ENCODE measurements at regions not wholly inside any gene's neighbourhood (a gene's known extent, or its start where the extent isn't known, plus 50 kb on each side); places are given as distances from the start of the nearest gene placed in this dataset.

GRCh38 chr1:219317762-219318353 is 144.2 kb downstream of the LYPLAL1 start:
- H3K4me1 Mint-ChIP-seq (ENCODE audit: low read depth), result no peaks in the 10 kb centered on the region
- intact Hi-C loops (cut with DNase I, micrococcal nuclease), result no loop called here
- ChIA-PET CTCF (no interaction called here), POLR2A (no interaction called here)
- H3K9me3 ChIP-seq (ENCODE audit: control insufficient read depth in 1 of 2, insufficient read depth in 1 of 2, low read length in 2 of 2), result peaks cover 0 to 4% of the 10 kb centered on the region in 2 experiments
- H3K27ac ChIP-seq (ENCODE audit: low read depth in 1 of 2, low read length in 2 of 2), result no peak overlapping the region
- no peak overlapping the region for H3K4me3 ChIP-seq (ENCODE audit: low read length)
- no peaks in the 10 kb centered on the region for H3K4me1 ChIP-seq (ENCODE audit: insufficient read depth, low read length)
- no peak overlapping the region for H3K4me3 Mint-ChIP-seq
- H3K27me3 Mint-ChIP-seq, result no peaks in the 10 kb centered on the region
- H3K36me3 ChIP-seq (ENCODE audit: insufficient read depth, low read length), result no peaks in the 10 kb centered on the region
- no peak for ATAC-seq (ENCODE audit: poor library complexity)
- peaks cover 16% of the 10 kb centered on the region for H3K9me3 Mint-ChIP-seq
- no peaks in the 10 kb centered on the region for H3K36me3 Mint-ChIP-seq (ENCODE audit: low read depth)
- no peak overlapping the region for H3K27ac Mint-ChIP-seq
- no peaks in the 10 kb centered on the region for H3K27me3 ChIP-seq (ENCODE audit: control insufficient read depth in 1 of 2, insufficient read depth in 2 of 2, low read length in 2 of 2)
- DNase-seq, result no peak
- TF ChIP-seq CTCF (IDR thresholded peaks at IDR 0.05), result no peak

DNA sequence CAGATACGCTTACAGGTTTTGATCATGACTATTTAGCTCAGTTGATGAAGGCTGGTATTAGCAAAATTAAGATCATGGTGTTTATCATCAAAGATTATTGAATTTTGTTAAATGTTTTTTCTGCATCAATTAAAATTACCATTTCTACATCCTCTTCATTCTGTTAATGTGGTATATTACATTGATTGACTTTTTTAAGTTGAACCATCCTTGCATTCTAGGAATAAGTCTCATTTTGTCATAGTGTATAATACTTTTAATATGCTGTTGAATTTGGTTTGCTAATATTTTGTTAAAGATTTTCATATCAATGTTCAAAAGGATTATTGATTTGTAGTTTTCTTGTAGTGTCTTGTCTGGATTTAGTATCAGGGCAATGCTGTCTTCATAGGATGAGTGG is 142.4 kb downstream of the LYPLAL1 start:
- Mint-ChIP-seq H3K9me3 (peaks cover 18% of the 10 kb centered on the region), H3K27me3 (no peaks in the 10 kb centered on the region), H3K27ac (no peak overlapping the region), H3K36me3 (ENCODE audit: low read depth) (no peaks in the 10 kb centered on the region), H3K4me1 (ENCODE audit: low read depth) (no peaks in the 10 kb centered on the region), H3K4me3 (no peak overlapping the region)
- Histone ChIP-seq H3K36me3 (ENCODE audit: insufficient read depth, low read length) (no peaks in the 10 kb centered on the region), H3K27me3 (ENCODE audit: control insufficient read depth in 1 of 2, insufficient read depth in 2 of 2, low read length in 2 of 2) (no peaks in the 10 kb centered on the region), H3K4me1 (ENCODE audit: insufficient read depth, low read length) (no peaks in the 10 kb centered on the region), H3K4me3 (ENCODE audit: low read length) (no peak overlapping the region), H3K9me3 (ENCODE audit: control insufficient read depth in 1 of 2, insufficient read depth in 1 of 2, low read length in 2 of 2) (peaks cover 0 to 4% of the 10 kb centered on the region in 2 experiments), H3K27ac (ENCODE audit: low read depth in 1 of 2, low read length in 2 of 2) (no peak overlapping the region)
- intact Hi-C loops (cut with DNase I, micrococcal nuclease), result no loop called here
- ATAC-seq (ENCODE audit: poor library complexity), result no peak
- no peak for DNase-seq
- POLR2A ChIA-PET, result no interaction called here
- no peak for TF ChIP-seq CTCF (IDR thresholded peaks at IDR 0.05)
- CTCF ChIA-PET, result no interaction called here

DNA sequence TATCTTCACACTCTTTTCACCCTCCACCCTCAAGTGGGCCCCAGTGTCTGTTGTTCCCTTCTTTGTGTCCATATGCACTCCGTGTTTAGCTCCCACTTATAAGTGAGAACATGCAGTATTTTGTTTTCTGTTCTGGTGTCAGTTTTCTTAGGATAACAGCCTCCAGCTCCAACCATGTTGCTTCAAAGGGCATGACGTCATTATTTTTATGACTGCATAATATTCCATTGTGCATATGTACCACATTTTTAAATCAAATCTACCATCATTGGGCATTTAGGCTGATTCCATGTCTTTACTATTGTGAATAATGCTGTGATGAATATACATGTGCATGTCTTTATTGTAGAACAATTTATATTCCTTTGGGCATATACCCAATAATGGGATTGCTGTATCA is 140.3 kb downstream of the LYPLAL1 start:
- intact Hi-C loops (cut with DNase I, micrococcal nuclease), result no loop called here
- no peaks in the 10 kb centered on the region for H3K4me1 Mint-ChIP-seq (ENCODE audit: low read depth)
- H3K4me3 Mint-ChIP-seq, result no peak overlapping the region
- H3K9me3 Mint-ChIP-seq, result peaks cover 21% of the 10 kb centered on the region
- ChIA-PET POLR2A (no interaction called here), CTCF (interaction anchor here (0.7 kb wide), 1 partner anchor 1804 kb away, joined by 3 read pairs; no protein-coding TSS in a partner anchor)
- TF ChIP-seq CTCF (IDR thresholded peaks at IDR 0.05), result no peak
- H3K27ac Mint-ChIP-seq, result no peak overlapping the region
- no peak for ATAC-seq (ENCODE audit: poor library complexity)
- H3K36me3 Mint-ChIP-seq (ENCODE audit: low read depth), result peaks cover 6% of the 10 kb centered on the region
- no peaks in the 10 kb centered on the region for H3K36me3 ChIP-seq (ENCODE audit: insufficient read depth, low read length)
- DNase-seq, result no peak
- peaks cover 0 to 4% of the 10 kb centered on the region in 2 experiments for H3K9me3 ChIP-seq (ENCODE audit: control insufficient read depth in 1 of 2, insufficient read depth in 1 of 2, low read length in 2 of 2)
- no peaks in the 10 kb centered on the region for H3K4me1 ChIP-seq (ENCODE audit: insufficient read depth, low read length)
- H3K4me3 ChIP-seq (ENCODE audit: low read length), result no peak overlapping the region
- no peaks in the 10 kb centered on the region for H3K27me3 Mint-ChIP-seq
- H3K27me3 ChIP-seq (ENCODE audit: control insufficient read depth in 1 of 2, insufficient read depth in 2 of 2, low read length in 2 of 2), result no peaks in the 10 kb centered on the region
- no peak overlapping the region for H3K27ac ChIP-seq (ENCODE audit: low read depth in 1 of 2, low read length in 2 of 2)
